ENCODE measurements at regions not wholly inside any gene's neighbourhood (a gene's known extent, or its start where the extent isn't known, plus 50 kb on each side); places are given as distances from the start of the nearest gene placed in this dataset.

GRCh38 chr20:22922987-22923386, 112.1 kb upstream of the SSTR4 start:
- DNase-seq: no peak

- DNase-seq: no peak
These were observed 110.9 kb upstream of the SSTR4 start for GRCh38 chr20:22924046-22924737.

GRCh38 chr20:22924949-22925612, 110.0 kb upstream of the SSTR4 start:
- DNase-seq: no peak

- no peak for DNase-seq
These were observed 109.5 kb upstream of the SSTR4 start for GRCh38 chr20:22925613-22925983.

GRCh38 chr20:22927537-22927936, 107.6 kb upstream of the SSTR4 start:
- DNase-seq: no peak

GRCh38 chr20:22928679-22929078, 106.4 kb upstream of the SSTR4 start:
- DNase-seq: no peak

GRCh38 chr20:22929661-22930060, 105.5 kb upstream of the SSTR4 start:
- no peak for DNase-seq

- DNase-seq: no peak
These were observed 103.2 kb upstream of the SSTR4 start for GRCh38 chr20:22931653-22932608.

- DNase-seq: no peak
These were observed 95.9 kb upstream of the SSTR4 start for GRCh38 chr20:22939181-22939580.

GRCh38 chr20:22940350-22940749, 94.8 kb upstream of the SSTR4 start:
- DNase-seq: no peak

- no peak for DNase-seq
These were observed 93.6 kb upstream of the SSTR4 start for GRCh38 chr20:22941550-22941949.

GRCh38 chr20:22942742-22943141, 92.4 kb upstream of the SSTR4 start:
- DNase-seq: no peak

- no peak for DNase-seq
These were observed 91.0 kb upstream of the SSTR4 start for GRCh38 chr20:22944062-22944461.

GRCh38 chr20:22944936-22945335, 90.2 kb upstream of the SSTR4 start:
- DNase-seq: no peak

- no peak for DNase-seq
These were observed 88.5 kb upstream of the SSTR4 start for GRCh38 chr20:22946596-22946995.

GRCh38 chr20:22949331-22950109, 85.6 kb upstream of the SSTR4 start:
- DNase-seq: no peak

- DNase-seq: no peak
These were observed 83.1 kb upstream of the SSTR4 start for GRCh38 chr20:22951966-22952365.

GRCh38 chr20:22954661-22955060, 80.5 kb upstream of the SSTR4 start:
- DNase-seq: no peak

GRCh38 chr20:22958390-22958789, 76.7 kb upstream of the SSTR4 start:
- DNase-seq: no peak

GRCh38 chr20:22962567-22963439, 72.3 kb upstream of the SSTR4 start:
- DNase-seq: no peak

GRCh38 chr20:22963581-22963980, 71.5 kb upstream of the SSTR4 start:
- DNase-seq: no peak
